Ishikawa (cell line): ENCODE measurements at regions not wholly inside any gene's neighbourhood (a gene's known extent, or its start where the extent isn't known, plus 50 kb on each side); places are given as distances from the start of the nearest gene placed in this dataset.

Experiments
- CEBPB ChIP-seq: IDR thresholded peaks from 2 replicates; pipeline ENCODE4 v1.6.1; 2012
- EP300 ChIP-seq: IDR thresholded peaks from 2 replicates; pipeline ENCODE4 v1.6.1; 2012; ENCODE audit warnings: borderline replicate concordance
- MAX ChIP-seq: IDR thresholded peaks from 2 replicates; pipeline ENCODE4 v1.6.1; 2012
- NFIC ChIP-seq: IDR thresholded peaks from 2 replicates; pipeline ENCODE4 v1.6.1; 2012
- RAD21 ChIP-seq: IDR thresholded peaks from 2 replicates; pipeline ENCODE4 v1.6.1; 2012; ENCODE audit warnings: low read depth
- REST ChIP-seq: IDR thresholded peaks from 2 replicates; pipeline ENCODE4 v1.6.1; 2012; ENCODE audit warnings: low read depth, mild to moderate bottlenecking
- TAF1 ChIP-seq: IDR thresholded peaks from 2 replicates; pipeline ENCODE4 v1.6.1; 2012; ENCODE audit warnings: low read depth, mild to moderate bottlenecking
- TCF12 ChIP-seq: IDR thresholded peaks from 2 replicates; pipeline ENCODE4 v1.6.1; 2012; ENCODE audit warnings: low read depth
- TEAD4 ChIP-seq: IDR thresholded peaks from 2 replicates; pipeline ENCODE4 v1.6.1; 2012
- USF1 ChIP-seq: IDR thresholded peaks from 2 replicates; pipeline ENCODE4 v1.6.1; 2012
- ZBTB7A ChIP-seq: IDR thresholded peaks from 2 replicates; pipeline ENCODE4 v1.6.1; 2012; ENCODE audit warnings: low read depth

- no peak for TF ChIP-seq EP300
- TF ChIP-seq MAX = no peak
- TF ChIP-seq TAF1 = no peak
- no peak for TF ChIP-seq RAD21
- no peak for TF ChIP-seq TEAD4
- no peak for TF ChIP-seq REST
- no peak for TF ChIP-seq NFIC
- no peak for TF ChIP-seq ZBTB7A
- no peak for TF ChIP-seq CEBPB
- no peak for TF ChIP-seq USF1
- TF ChIP-seq TCF12 = no peak
These were observed 57.1 kb upstream of the RPL11 start for GRCh38 chr1:23634518-23634839.
